NCI-H2227 treated with DMSO at 0.1 percent for 48 hours (cell line): ENCODE measurements at regions not wholly inside any gene's neighbourhood (a gene's known extent, or its start where the extent isn't known, plus 50 kb on each side); places are given as distances from the start of the nearest gene placed in this dataset.
"Not testable (repeated sequence)": the region's sequence is repeated elsewhere in the genome, so short reads cannot be mapped to it uniquely, and the experiment has no call there.

Source experiments
- DNase-seq: peaks from one replicate; lab custom pipeline; 2025; lab: John Stamatoyannopoulos, UW

GRCh38 chr5:30150231-30150630, 1043.3 kb upstream of the CDH6 start:
- no peak for DNase-seq

- DNase-seq, result no peak
Measured at GRCh38 chr5:30149526-30149925, 1044.0 kb upstream of the CDH6 start.

- DNase-seq, result no peak
Measured at GRCh38 chr5:30147976-30148375, 1045.5 kb upstream of the CDH6 start.

- not testable (repeated sequence) for DNase-seq
Measured at GRCh38 chr5:30144059-30144458, 1049.4 kb upstream of the CDH6 start.

- no peak for DNase-seq
Measured at GRCh38 chr5:30142432-30142831, 1051.1 kb upstream of the CDH6 start.

- no peak for DNase-seq
Measured at GRCh38 chr5:30121043-30121442, 1072.4 kb upstream of the CDH6 start.

GRCh38 chr5:30117135-30117534, 1076.4 kb upstream of the CDH6 start:
- no peak for DNase-seq

- no peak for DNase-seq
Measured at GRCh38 chr5:30113542-30113941, 1079.9 kb upstream of the CDH6 start.

GRCh38 chr5:30112867-30113266, 1080.6 kb upstream of the CDH6 start:
- no peak for DNase-seq

GRCh38 chr5:30108051-30108450, 1085.4 kb upstream of the CDH6 start:
- DNase-seq, result no peak

- no peak for DNase-seq
Measured at GRCh38 chr5:30106596-30106995, 1086.9 kb upstream of the CDH6 start.

GRCh38 chr5:30104872-30105596, 1088.5 kb upstream of the CDH6 start:
- DNase-seq, result no peak

GRCh38 chr5:30103452-30104202, 1089.9 kb upstream of the CDH6 start:
- DNase-seq, result no peak

GRCh38 chr5:30103052-30103451, 1090.4 kb upstream of the CDH6 start:
- no peak for DNase-seq

- DNase-seq, result no peak
Measured at GRCh38 chr5:30102185-30102584, 1091.3 kb upstream of the CDH6 start.

GRCh38 chr5:30100929-30101328, 1092.6 kb upstream of the CDH6 start:
- DNase-seq, result no peak

- DNase-seq, result no peak
Measured at GRCh38 chr5:30100148-30100713, 1093.3 kb upstream of the CDH6 start.

- DNase-seq, result no peak
Measured at GRCh38 chr5:30099634-30100033, 1093.9 kb upstream of the CDH6 start.

- DNase-seq, result no peak
Measured at GRCh38 chr5:30098940-30099339, 1094.5 kb upstream of the CDH6 start.

- DNase-seq, result no peak
Measured at GRCh38 chr5:30092548-30092947, 1100.9 kb upstream of the CDH6 start.

GRCh38 chr5:30069441-30070263, 1123.8 kb upstream of the CDH6 start:
- DNase-seq, result no peak

- DNase-seq, result no peak
Measured at GRCh38 chr5:30063503-30063902, 1130.0 kb upstream of the CDH6 start.
